ENCODE measurements at regions not wholly inside any gene's neighbourhood (a gene's known extent, or its start where the extent isn't known, plus 50 kb on each side); places are given as distances from the start of the nearest gene placed in this dataset.

DNA sequence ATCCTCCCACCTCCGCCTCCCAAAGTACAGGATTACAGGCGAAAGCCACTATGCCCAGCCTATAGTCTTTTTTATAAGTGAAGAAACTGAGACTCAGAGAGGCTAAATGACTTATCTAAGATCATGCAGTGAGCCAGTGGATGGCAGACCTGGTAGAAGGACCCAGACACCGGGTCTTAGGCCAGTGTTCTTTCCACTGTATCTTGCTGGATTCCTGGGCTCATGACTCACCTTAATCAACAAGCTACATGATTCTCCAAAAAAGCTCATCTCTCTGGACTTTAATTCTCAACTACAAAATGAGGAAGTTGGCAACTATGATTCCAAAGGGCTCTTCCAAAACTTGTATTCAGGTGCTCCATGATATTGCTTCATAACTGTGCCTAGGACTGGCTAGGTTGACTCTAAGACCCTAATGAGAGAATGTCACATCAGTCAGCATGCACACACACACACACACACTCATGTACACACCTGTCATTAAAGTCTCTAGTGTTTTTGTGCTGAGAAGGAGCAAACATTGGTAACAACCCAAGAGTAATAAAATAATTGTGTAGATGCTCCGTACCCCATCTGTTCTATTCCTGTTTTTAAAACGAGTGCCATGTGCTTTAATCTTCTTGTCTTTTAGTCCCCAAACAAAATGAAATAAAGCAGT is 89.7 kb upstream of the SLC4A7 start:
- H3K4me1 ChIP-seq (ENCODE audit: control insufficient read depth, insufficient read depth, low read length) = no peaks in the 10 kb centered on the region
- H3K4me3 ChIP-seq (ENCODE audit: low read depth, low read length) = no peak overlapping the region
- POLR2A ChIA-PET = no interaction called here
- TF ChIP-seq, protein P1, sequence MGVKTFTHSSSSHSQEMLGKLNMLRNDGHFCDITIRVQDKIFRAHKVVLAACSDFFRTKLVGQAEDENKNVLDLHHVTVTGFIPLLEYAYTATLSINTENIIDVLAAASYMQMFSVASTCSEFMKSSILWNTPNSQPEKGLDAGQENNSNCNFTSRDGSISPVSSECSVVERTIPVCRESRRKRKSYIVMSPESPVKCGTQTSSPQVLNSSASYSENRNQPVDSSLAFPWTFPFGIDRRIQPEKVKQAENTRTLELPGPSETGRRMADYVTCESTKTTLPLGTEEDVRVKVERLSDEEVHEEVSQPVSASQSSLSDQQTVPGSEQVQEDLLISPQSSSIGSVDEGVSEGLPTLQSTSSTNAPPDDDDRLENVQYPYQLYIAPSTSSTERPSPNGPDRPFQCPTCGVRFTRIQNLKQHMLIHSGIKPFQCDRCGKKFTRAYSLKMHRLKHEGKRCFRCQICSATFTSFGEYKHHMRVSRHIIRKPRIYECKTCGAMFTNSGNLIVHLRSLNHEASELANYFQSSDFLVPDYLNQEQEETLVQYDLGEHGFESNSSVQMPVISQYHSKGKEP (tag by site-specific recombination; IDR thresholded peaks at IDR 0.05) = no peak
- TF ChIP-seq ZNF785 (tag by site-specific recombination; IDR thresholded peaks at IDR 0.05) = no peak
- H3K36me3 ChIP-seq (ENCODE audit: control insufficient read depth in 2 of 2, insufficient read depth in 1 of 2, low read length in 2 of 2) = no peaks in the 10 kb centered on the region
- CTCF ChIA-PET = no interaction called here
- H3K9me3 ChIP-seq (ENCODE audit: control insufficient read depth, insufficient read depth, low read depth, low read length) = no peaks in the 10 kb centered on the region
- no peak overlapping the region for H3K27ac ChIP-seq (ENCODE audit: extremely low read depth, low read depth, low read length)

DNA sequence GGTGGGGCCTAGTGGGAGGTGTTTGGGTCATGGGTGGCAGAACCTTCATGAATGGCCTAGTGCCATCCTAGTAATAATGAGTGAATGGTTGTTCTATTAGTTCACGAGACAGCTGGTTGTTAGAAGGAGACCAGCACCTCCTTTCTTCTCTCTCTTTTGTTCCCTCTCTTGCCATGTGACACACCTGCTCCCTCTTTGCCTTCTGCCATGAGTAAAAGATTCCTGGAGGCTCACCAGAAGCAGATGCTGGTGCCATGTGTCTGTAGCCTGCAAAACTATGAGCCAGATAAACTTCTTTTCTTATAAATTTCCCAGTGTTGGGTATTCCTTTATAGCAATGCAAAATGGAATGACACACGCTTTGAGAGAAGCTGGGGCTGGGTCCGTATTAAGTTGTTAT is 89.0 kb upstream of the SLC4A7 start:
- TF ChIP-seq ZBTB17 (tag by site-specific recombination; IDR thresholded peaks at IDR 0.05) (no peak), ZNF394 (tag by site-specific recombination; IDR thresholded peaks at IDR 0.05; ENCODE audit: borderline replicate concordance) (no peak), RBAK (tag by site-specific recombination; IDR thresholded peaks at IDR 0.05) (no peak), ZNF76 (tag by site-specific recombination; IDR thresholded peaks at IDR 0.05; ENCODE audit: borderline replicate concordance, low read depth) (no peak), ZNF2 (tag by site-specific recombination; IDR thresholded peaks at IDR 0.05) (no peak), ZNF585B (tag by site-specific recombination; IDR thresholded peaks at IDR 0.05) (no peak), ZSCAN30 (tag by site-specific recombination; IDR thresholded peaks at IDR 0.05) (no peak), ZFP3 (tag by site-specific recombination; IDR thresholded peaks at IDR 0.05; ENCODE audit: low read depth) (no peak), ZNF24 (tag by site-specific recombination; IDR thresholded peaks at IDR 0.05) (no peak), ZNF624 (tag by site-specific recombination; IDR thresholded peaks at IDR 0.05) (no peak)
- Histone ChIP-seq H3K4me3 (ENCODE audit: low read depth, low read length) (no peak overlapping the region), H3K36me3 (ENCODE audit: control insufficient read depth in 2 of 2, insufficient read depth in 1 of 2, low read length in 2 of 2) (no peaks in the 10 kb centered on the region), H3K4me1 (ENCODE audit: control insufficient read depth, insufficient read depth, low read length) (no peaks in the 10 kb centered on the region), H3K27ac (ENCODE audit: extremely low read depth, low read depth, low read length) (no peak overlapping the region), H3K9me3 (ENCODE audit: control insufficient read depth, insufficient read depth, low read depth, low read length) (no peaks in the 10 kb centered on the region)
- ChIA-PET POLR2A (no interaction called here), CTCF (no interaction called here)

DNA sequence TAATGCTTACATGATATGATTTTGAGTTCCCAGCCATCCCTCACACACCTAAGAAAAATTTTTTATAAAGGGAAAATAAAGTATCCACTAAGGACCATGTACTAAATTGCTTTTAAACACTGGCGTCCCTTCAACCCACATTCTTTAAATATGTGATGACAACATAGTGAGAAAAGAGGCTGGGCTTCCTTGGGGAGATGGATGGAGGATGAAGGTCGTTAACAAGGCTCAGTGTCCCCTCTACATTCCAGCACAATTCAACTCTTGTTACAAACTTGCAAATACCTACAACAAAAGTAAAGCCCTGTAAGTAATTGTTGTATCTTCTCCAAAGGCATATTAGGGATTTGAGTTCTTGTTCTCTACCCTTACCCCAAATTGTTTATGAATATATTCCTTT is 87.2 kb upstream of the SLC4A7 start:
- TF ChIP-seq KLF7 (tag by site-specific recombination; IDR thresholded peaks at IDR 0.05; ENCODE audit: borderline replicate concordance) = no peak
- TF ChIP-seq ZNF514 (tag by site-specific recombination; IDR thresholded peaks at IDR 0.05) = no peak
- TF ChIP-seq ZSCAN23 (tag by site-specific recombination; IDR thresholded peaks at IDR 0.05) = no peak
- no peak for TF ChIP-seq ZBTB1 (tag by site-specific recombination; IDR thresholded peaks at IDR 0.05)
- TF ChIP-seq SETDB1 (IDR thresholded peaks at IDR 0.05; ENCODE audit: insufficient read length, low read length) = no peak
- no peak for TF ChIP-seq ZEB2 (tag by site-specific recombination; IDR thresholded peaks at IDR 0.05)
- no peak for TF ChIP-seq ZNF394 (tag by site-specific recombination; IDR thresholded peaks at IDR 0.05; ENCODE audit: borderline replicate concordance)
- TF ChIP-seq KLF8 (tag by site-specific recombination; IDR thresholded peaks at IDR 0.05) = no peak
- TF ChIP-seq ZBTB7A (tag by site-specific recombination; IDR thresholded peaks at IDR 0.05; ENCODE audit: low read depth) = no peak
- TF ChIP-seq YY2 (tag by site-specific recombination; IDR thresholded peaks at IDR 0.05) = no peak
- TF ChIP-seq, protein P2, sequence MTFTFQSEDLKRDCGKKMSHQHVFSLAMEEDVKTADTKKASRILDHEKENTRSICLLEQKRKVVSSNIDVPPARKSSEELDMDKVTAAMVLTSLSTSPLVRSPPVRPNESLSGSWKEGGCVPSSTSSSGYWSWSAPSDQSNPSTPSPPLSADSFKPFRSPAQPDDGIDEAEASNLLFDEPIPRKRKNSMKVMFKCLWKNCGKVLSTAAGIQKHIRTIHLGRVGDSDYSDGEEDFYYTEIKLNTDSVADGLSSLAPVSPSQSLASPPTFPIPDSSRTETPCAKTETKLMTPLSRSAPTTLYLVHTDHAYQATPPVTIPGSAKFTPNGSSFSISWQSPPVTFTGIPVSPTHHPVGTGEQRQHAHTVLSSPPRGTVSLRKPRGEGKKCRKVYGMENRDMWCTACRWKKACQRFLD (tag by site-specific recombination; IDR thresholded peaks at IDR 0.05) = no peak
- no peak for TF ChIP-seq ZBTB8A (tag by site-specific recombination; IDR thresholded peaks at IDR 0.05)
- TF ChIP-seq ZNF366 (tag by site-specific recombination; conservative IDR thresholded peaks at IDR 0.05) = no peak
- TF ChIP-seq OVOL3 (tag by site-specific recombination; IDR thresholded peaks at IDR 0.05) = no peak
- TF ChIP-seq HOXD13 (CRISPR knock-in tag; IDR thresholded peaks at IDR 0.05; ENCODE audit: borderline replicate concordance) = no peak
- Histone ChIP-seq H3K9me3 (ENCODE audit: control insufficient read depth, insufficient read depth, low read depth, low read length) (no peaks in the 10 kb centered on the region), H3K36me3 (ENCODE audit: control insufficient read depth in 2 of 2, insufficient read depth in 1 of 2, low read length in 2 of 2) (no peaks in the 10 kb centered on the region), H3K4me3 (ENCODE audit: low read depth, low read length) (no peak overlapping the region), H3K4me1 (ENCODE audit: control insufficient read depth, insufficient read depth, low read length) (no peaks in the 10 kb centered on the region), H3K27ac (ENCODE audit: extremely low read depth, low read depth, low read length) (no peak overlapping the region)
- POLR2A ChIA-PET = no interaction called here
- CTCF ChIA-PET = interaction anchor here (0.6 kb wide), 1 partner anchor 58 kb away, joined by 3 read pairs; no protein-coding TSS in a partner anchor

Measured in HEK293 (cell line).